ENCODE measurements at regions not wholly inside any gene's neighbourhood (a gene's known extent, or its start where the extent isn't known, plus 50 kb on each side); places are given as distances from the start of the nearest gene placed in this dataset.

GRCh38 chr11:69908511-69909220 is 89.5 kb upstream of the FGF3 start:
- Histone ChIP-seq H3K4me3 (ENCODE audit: low read depth in 1 of 2, low read length in 2 of 2) (no peak overlapping the region), H3K27ac (ENCODE audit: low read length) (no peak overlapping the region), H3K27me3 (ENCODE audit: low read depth, low read length) (no peaks in the 10 kb centered on the region), H3K9me3 (ENCODE audit: control insufficient read depth in 1 of 2, low read length in 2 of 2) (no peaks in the 10 kb centered on the region), H3K36me3 (ENCODE audit: control insufficient read depth in 1 of 2, insufficient read depth in 2 of 2, low read length in 2 of 2) (no peaks in the 10 kb centered on the region), H3K4me1 (ENCODE audit: control insufficient read depth in 1 of 2, insufficient read depth in 2 of 2, low read length in 2 of 2) (no peaks in the 10 kb centered on the region)

- no peak overlapping the region for H3K4me3 ChIP-seq (ENCODE audit: low read depth in 1 of 2, low read length in 2 of 2)
- no peaks in the 10 kb centered on the region for H3K9me3 ChIP-seq (ENCODE audit: control insufficient read depth in 1 of 2, low read length in 2 of 2)
- H3K4me1 ChIP-seq (ENCODE audit: control insufficient read depth in 1 of 2, insufficient read depth in 2 of 2, low read length in 2 of 2), result peaks cover 0 to 2% of the 10 kb centered on the region in 2 donors
- no peaks in the 10 kb centered on the region for H3K27me3 ChIP-seq (ENCODE audit: low read depth, low read length)
- no peak overlapping the region for H3K27ac ChIP-seq (ENCODE audit: low read length)
- H3K36me3 ChIP-seq (ENCODE audit: control insufficient read depth in 1 of 2, insufficient read depth in 2 of 2, low read length in 2 of 2), result no peaks in the 10 kb centered on the region
Observed at GRCh38 chr11:69909561-69910518, 90.6 kb upstream of the FGF3 start.

GRCh38 chr11:69910519-69911309 is 91.5 kb upstream of the FGF3 start:
- H3K4me3 ChIP-seq (ENCODE audit: low read depth in 1 of 2, low read length in 2 of 2), result no peak overlapping the region
- H3K9me3 ChIP-seq (ENCODE audit: control insufficient read depth in 1 of 2, low read length in 2 of 2), result no peaks in the 10 kb centered on the region
- H3K4me1 ChIP-seq (ENCODE audit: control insufficient read depth in 1 of 2, insufficient read depth in 2 of 2, low read length in 2 of 2), result peaks cover 0 to 10% of the 10 kb centered on the region in 2 donors
- H3K36me3 ChIP-seq (ENCODE audit: control insufficient read depth in 1 of 2, insufficient read depth in 2 of 2, low read length in 2 of 2), result no peaks in the 10 kb centered on the region
- no peak overlapping the region for H3K27ac ChIP-seq (ENCODE audit: low read length)
- H3K27me3 ChIP-seq (ENCODE audit: low read depth, low read length), result no peaks in the 10 kb centered on the region

GRCh38 chr11:69911310-69912160 is 92.3 kb upstream of the FGF3 start:
- Histone ChIP-seq H3K36me3 (ENCODE audit: control insufficient read depth in 1 of 2, insufficient read depth in 2 of 2, low read length in 2 of 2) (no peaks in the 10 kb centered on the region), H3K27ac (ENCODE audit: low read length) (no peak overlapping the region), H3K9me3 (ENCODE audit: control insufficient read depth in 1 of 2, low read length in 2 of 2) (no peaks in the 10 kb centered on the region), H3K27me3 (ENCODE audit: low read depth, low read length) (no peaks in the 10 kb centered on the region), H3K4me3 (ENCODE audit: low read depth in 1 of 2, low read length in 2 of 2) (no peak overlapping the region), H3K4me1 (ENCODE audit: control insufficient read depth in 1 of 2, insufficient read depth in 2 of 2, low read length in 2 of 2) (peaks cover 0 to 16% of the 10 kb centered on the region in 2 donors)

DNA sequence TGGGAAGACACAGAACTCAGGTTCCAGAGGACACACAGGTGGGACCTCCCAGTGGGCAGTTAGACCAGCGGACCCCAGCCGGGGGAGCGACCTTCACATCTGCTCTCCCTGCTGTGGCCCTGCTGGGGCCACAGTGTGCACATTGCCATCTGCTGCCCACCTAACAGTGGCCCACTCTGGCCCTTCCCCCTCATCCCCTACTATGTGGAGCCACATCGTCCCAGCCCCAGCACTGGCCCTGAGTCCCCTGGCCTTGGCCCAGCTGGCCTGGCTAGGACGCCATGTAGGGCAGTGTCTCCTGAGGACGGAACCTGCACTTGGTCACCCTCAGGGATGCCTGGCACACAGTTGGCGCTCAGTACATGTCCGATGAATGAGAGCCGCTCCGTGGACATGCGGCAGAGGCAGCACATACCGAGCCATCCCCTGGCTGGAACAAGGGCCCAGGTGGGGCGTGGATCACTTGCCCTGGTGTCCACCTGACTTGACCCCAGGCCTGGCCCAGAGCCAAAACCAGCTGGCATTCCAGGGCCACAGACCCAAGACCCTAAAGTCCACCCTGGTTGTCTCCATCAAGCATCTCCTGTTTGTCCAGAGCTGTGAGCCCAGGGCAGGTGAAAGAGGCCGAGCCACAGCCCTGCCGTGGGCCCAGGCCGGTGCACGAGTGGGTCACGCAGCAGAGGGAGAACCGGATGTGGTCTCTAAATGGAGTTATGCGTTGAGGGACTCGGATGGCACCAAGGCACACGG is 93.1 kb upstream of the FGF3 start:
- H3K36me3 ChIP-seq (ENCODE audit: control insufficient read depth in 1 of 2, insufficient read depth in 2 of 2, low read length in 2 of 2), result no peaks in the 10 kb centered on the region
- H3K4me3 ChIP-seq (ENCODE audit: low read depth in 1 of 2, low read length in 2 of 2), result no peak overlapping the region
- no peaks in the 10 kb centered on the region for H3K9me3 ChIP-seq (ENCODE audit: control insufficient read depth in 1 of 2, low read length in 2 of 2)
- H3K27me3 ChIP-seq (ENCODE audit: low read depth, low read length), result no peaks in the 10 kb centered on the region
- H3K4me1 ChIP-seq (ENCODE audit: control insufficient read depth in 1 of 2, insufficient read depth in 2 of 2, low read length in 2 of 2), result peaks cover 0 to 16% of the 10 kb centered on the region in 2 donors
- no peak overlapping the region for H3K27ac ChIP-seq (ENCODE audit: low read length)

- H3K9me3 ChIP-seq (ENCODE audit: control insufficient read depth in 1 of 2, low read length in 2 of 2), result no peaks in the 10 kb centered on the region
- peaks cover 0 to 16% of the 10 kb centered on the region in 2 donors for H3K4me1 ChIP-seq (ENCODE audit: control insufficient read depth in 1 of 2, insufficient read depth in 2 of 2, low read length in 2 of 2)
- no peak overlapping the region for H3K4me3 ChIP-seq (ENCODE audit: low read depth in 1 of 2, low read length in 2 of 2)
- no peaks in the 10 kb centered on the region for H3K36me3 ChIP-seq (ENCODE audit: control insufficient read depth in 1 of 2, insufficient read depth in 2 of 2, low read length in 2 of 2)
- H3K27ac ChIP-seq (ENCODE audit: low read length), result no peak overlapping the region
- no peaks in the 10 kb centered on the region for H3K27me3 ChIP-seq (ENCODE audit: low read depth, low read length)
Observed at GRCh38 chr11:69912911-69913451, 93.8 kb upstream of the FGF3 start.

DNA sequence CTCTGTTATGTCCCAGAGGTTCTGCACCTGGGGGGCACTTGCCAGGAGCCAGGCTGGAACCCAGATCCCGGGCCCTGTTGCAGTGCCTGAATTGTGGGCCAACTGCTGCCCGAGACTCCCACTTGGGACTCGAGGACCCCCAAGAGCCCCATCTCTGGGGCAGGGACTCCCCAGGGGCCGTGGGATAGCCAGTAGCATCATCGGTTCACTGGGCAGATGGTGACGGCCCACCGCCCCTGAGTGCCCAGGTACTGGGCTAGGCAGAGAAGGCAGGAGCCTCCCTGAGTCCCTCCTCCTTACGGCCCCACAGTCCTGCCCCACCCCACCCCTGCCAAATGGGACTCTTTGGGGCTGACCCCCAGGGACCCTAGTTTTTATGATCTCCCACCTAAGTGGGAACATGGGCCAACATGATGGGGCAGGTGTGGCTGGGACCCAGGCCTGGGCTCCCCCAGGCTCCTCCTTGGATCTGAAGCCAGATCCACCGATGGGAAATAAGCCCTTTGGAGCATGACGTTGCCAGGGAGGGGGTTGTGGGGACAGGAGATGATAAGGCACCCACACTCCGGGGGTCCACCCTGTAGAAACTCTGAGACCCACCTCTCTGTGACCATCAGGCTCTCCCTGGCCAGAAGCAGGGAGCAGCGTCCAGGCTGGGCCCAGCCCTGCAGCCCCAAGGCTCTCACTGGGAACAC is 94.5 kb upstream of the FGF3 start:
- H3K4me3 ChIP-seq (ENCODE audit: low read depth in 1 of 2, low read length in 2 of 2), result no peak overlapping the region
- H3K27me3 ChIP-seq (ENCODE audit: low read depth, low read length), result no peaks in the 10 kb centered on the region
- H3K4me1 ChIP-seq (ENCODE audit: control insufficient read depth in 1 of 2, insufficient read depth in 2 of 2, low read length in 2 of 2), result peaks cover 0 to 16% of the 10 kb centered on the region in 2 donors
- H3K9me3 ChIP-seq (ENCODE audit: control insufficient read depth in 1 of 2, low read length in 2 of 2), result no peaks in the 10 kb centered on the region
- H3K36me3 ChIP-seq (ENCODE audit: control insufficient read depth in 1 of 2, insufficient read depth in 2 of 2, low read length in 2 of 2), result no peaks in the 10 kb centered on the region
- H3K27ac ChIP-seq (ENCODE audit: low read length), result no peak overlapping the region

DNA sequence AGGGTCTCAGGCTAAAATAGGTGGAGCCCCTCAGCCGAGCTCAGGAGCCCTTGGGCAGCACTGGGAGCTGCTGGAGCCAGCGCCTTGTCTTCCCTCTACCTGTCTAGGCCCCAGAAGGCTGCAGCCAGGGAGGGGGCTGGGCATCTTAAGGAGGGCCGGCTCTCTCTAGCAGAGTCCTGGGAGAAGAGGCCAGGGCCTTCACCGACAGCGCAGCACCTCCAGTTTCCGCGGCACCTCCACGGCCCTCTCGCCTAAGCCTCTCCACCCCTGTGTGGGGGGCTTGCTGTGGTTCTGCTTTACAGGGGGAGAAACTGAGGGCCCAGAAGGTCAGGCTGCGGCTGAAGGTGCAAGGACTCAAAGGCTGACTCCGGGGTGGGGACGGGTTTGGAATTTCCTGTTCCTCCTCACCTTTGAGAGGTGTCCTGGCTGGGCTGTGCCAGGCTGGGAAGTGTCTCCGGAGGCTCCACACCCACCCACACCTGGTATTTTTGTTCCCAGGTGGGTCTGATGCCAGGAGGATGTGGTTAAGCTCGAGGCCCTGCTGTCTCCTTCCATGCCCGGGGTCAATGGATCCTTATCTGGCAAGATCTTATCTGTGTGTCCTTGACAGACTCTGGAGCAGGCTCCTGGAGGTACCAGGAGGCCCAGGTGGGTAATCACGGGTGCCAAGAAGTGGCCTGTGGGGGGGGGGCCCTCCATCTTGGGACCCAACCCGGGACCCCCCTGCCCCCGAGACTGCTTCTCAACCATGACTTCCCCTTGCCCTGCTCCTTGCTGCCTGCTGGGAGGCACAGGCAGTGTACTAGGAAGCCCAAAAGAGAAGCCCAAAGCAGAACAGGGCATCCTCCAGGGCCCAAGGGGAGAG is 95.3 kb upstream of the FGF3 start:
- Histone ChIP-seq H3K9me3 (ENCODE audit: control insufficient read depth in 1 of 2, low read length in 2 of 2) (no peaks in the 10 kb centered on the region), H3K36me3 (ENCODE audit: control insufficient read depth in 1 of 2, insufficient read depth in 2 of 2, low read length in 2 of 2) (no peaks in the 10 kb centered on the region), H3K4me3 (ENCODE audit: low read depth in 1 of 2, low read length in 2 of 2) (no peak overlapping the region), H3K4me1 (ENCODE audit: control insufficient read depth in 1 of 2, insufficient read depth in 2 of 2, low read length in 2 of 2) (peaks cover 0 to 16% of the 10 kb centered on the region in 2 donors), H3K27me3 (ENCODE audit: low read depth, low read length) (no peaks in the 10 kb centered on the region), H3K27ac (ENCODE audit: low read length) (no peak overlapping the region)

- Histone ChIP-seq H3K27me3 (ENCODE audit: low read depth, low read length) (no peaks in the 10 kb centered on the region), H3K4me3 (ENCODE audit: low read depth in 1 of 2, low read length in 2 of 2) (no peak overlapping the region), H3K36me3 (ENCODE audit: control insufficient read depth in 1 of 2, insufficient read depth in 2 of 2, low read length in 2 of 2) (no peaks in the 10 kb centered on the region), H3K4me1 (ENCODE audit: control insufficient read depth in 1 of 2, insufficient read depth in 2 of 2, low read length in 2 of 2) (peaks cover 0 to 16% of the 10 kb centered on the region in 2 donors), H3K27ac (ENCODE audit: low read length) (no peak overlapping the region), H3K9me3 (ENCODE audit: control insufficient read depth in 1 of 2, low read length in 2 of 2) (no peaks in the 10 kb centered on the region)
Observed at GRCh38 chr11:69915151-69915500, 95.9 kb upstream of the FGF3 start.

Measured in muscle layer of duodenum (tissue), 2 donors.